Upper lobe of left lung (tissue), 4 donors: ENCODE measurements at regions not wholly inside any gene's neighbourhood (a gene's known extent, or its start where the extent isn't known, plus 50 kb on each side); places are given as distances from the start of the nearest gene placed in this dataset.

Source experiments
- EP300 ChIP-seq, 4 donors: sonication (generic); formaldehyde crosslinking; IDR thresholded peaks; one replicate each; pipeline ENCODE4 v1.5.1; 2017; ENCODE audit warnings: antibody characterized with exemption in 4 of 4, control low read depth in 2 of 4
- POLR2A ChIP-seq, 4 donors: fragments of 450-650 bp; IDR thresholded peaks; one replicate each; pipeline ENCODE4 v1.5.1; 2016 to 2017; ENCODE audit warnings: antibody characterized with exemption in 4 of 4, mild to moderate bottlenecking in 2 of 4
- POLR2AphosphoS5 ChIP-seq, 2 donors: sonication (generic); formaldehyde crosslinking; IDR thresholded peaks; one replicate each; pipeline ENCODE4 v1.5.1; 2017; ENCODE audit warnings: antibody characterized with exemption in 2 of 2
- TF ChIP-seq, protein P1 (sequence below), 6 experiments: fragments of 450-650 bp in 4 of 6; fragments of 200-600 bp in 2 of 6; sonication (generic) in 2 of 6; IDR thresholded peaks; one replicate each; pipeline ENCODE4 v1.5.1; 2016 to 2019; ENCODE audit warnings: antibody characterized with exemption in 6 of 6

DNA sequence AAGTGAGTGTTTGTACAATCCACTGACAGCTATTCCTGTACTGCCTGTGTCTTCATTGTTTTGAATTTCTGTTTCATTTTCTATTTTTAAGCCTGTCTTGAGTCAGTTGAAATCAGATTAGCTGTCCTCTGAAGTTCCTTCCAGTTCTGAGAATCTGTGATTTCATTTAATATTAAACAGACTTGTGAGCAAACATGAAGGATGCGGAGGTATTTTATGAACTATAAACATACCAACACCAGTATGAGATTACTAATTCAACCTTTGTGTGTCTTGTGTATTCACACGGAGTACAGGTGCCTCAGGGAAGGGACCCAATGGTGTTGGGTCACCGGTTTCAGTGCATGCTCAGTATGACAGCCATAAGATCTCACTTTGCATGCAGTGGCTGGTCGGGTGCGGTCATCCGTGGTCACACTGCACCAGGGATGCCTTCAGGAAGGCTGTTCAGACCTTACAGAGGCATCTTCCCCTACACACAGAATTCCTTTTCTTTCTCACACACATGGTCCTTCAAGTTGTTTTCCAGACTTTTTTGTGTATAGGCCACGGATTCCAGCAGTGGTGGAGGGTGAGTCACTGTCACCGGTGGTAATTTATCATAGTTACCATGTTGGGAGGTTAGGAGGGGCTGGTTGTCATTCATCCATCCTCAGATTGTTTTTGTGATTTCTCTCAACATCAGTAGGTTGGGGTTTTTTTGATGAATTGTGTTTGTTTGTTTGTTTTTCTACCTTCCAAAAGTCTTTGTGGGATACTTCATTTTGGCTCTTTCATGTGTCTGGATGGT, 103.0 kb upstream of the SFSWAP start:
- TF ChIP-seq, protein P1, sequence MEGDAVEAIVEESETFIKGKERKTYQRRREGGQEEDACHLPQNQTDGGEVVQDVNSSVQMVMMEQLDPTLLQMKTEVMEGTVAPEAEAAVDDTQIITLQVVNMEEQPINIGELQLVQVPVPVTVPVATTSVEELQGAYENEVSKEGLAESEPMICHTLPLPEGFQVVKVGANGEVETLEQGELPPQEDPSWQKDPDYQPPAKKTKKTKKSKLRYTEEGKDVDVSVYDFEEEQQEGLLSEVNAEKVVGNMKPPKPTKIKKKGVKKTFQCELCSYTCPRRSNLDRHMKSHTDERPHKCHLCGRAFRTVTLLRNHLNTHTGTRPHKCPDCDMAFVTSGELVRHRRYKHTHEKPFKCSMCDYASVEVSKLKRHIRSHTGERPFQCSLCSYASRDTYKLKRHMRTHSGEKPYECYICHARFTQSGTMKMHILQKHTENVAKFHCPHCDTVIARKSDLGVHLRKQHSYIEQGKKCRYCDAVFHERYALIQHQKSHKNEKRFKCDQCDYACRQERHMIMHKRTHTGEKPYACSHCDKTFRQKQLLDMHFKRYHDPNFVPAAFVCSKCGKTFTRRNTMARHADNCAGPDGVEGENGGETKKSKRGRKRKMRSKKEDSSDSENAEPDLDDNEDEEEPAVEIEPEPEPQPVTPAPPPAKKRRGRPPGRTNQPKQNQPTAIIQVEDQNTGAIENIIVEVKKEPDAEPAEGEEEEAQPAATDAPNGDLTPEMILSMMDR (IDR thresholded peaks at IDR 0.05): no peak
- TF ChIP-seq POLR2AphosphoS5 (IDR thresholded peaks at IDR 0.05) (no peak), POLR2A (IDR thresholded peaks at IDR 0.05) (no peak), EP300 (IDR thresholded peaks at IDR 0.05) (no peak)
